ENCODE measurements at regions not wholly inside any gene's neighbourhood (a gene's known extent, or its start where the extent isn't known, plus 50 kb on each side); places are given as distances from the start of the nearest gene placed in this dataset.

DNA sequence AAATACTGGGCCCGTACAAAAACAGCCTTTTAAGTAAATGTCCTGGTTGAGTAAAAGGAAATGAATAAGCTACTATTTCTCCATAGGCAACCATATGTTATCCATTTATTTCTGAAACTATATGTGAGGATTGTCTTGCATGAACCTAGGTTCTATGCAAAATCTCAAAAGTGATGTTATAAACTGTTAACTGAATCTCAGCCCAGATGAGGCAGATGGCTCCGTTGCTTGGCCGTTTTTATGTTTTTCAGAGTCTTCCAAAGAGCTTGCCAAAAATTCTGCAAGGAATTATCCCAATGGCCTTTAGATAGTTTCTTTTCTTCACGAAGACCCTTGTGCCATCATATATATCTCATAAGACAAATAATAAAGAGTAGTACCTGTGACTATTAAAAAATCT lies 1669.5 kb upstream of the DDX18 start:
- TF ChIP-seq, protein P1, sequence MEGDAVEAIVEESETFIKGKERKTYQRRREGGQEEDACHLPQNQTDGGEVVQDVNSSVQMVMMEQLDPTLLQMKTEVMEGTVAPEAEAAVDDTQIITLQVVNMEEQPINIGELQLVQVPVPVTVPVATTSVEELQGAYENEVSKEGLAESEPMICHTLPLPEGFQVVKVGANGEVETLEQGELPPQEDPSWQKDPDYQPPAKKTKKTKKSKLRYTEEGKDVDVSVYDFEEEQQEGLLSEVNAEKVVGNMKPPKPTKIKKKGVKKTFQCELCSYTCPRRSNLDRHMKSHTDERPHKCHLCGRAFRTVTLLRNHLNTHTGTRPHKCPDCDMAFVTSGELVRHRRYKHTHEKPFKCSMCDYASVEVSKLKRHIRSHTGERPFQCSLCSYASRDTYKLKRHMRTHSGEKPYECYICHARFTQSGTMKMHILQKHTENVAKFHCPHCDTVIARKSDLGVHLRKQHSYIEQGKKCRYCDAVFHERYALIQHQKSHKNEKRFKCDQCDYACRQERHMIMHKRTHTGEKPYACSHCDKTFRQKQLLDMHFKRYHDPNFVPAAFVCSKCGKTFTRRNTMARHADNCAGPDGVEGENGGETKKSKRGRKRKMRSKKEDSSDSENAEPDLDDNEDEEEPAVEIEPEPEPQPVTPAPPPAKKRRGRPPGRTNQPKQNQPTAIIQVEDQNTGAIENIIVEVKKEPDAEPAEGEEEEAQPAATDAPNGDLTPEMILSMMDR (conservative IDR thresholded peaks at IDR 0.05; ENCODE audit: low read depth, low read length): no peak
- TF ChIP-seq EZH2 (IDR thresholded peaks at IDR 0.05; ENCODE audit: low read length, unreplicated experiment): no peak

All from PC-3 (cell line).